ENCODE measurements at regions not wholly inside any gene's neighbourhood (a gene's known extent, or its start where the extent isn't known, plus 50 kb on each side); places are given as distances from the start of the nearest gene placed in this dataset.

DNA sequence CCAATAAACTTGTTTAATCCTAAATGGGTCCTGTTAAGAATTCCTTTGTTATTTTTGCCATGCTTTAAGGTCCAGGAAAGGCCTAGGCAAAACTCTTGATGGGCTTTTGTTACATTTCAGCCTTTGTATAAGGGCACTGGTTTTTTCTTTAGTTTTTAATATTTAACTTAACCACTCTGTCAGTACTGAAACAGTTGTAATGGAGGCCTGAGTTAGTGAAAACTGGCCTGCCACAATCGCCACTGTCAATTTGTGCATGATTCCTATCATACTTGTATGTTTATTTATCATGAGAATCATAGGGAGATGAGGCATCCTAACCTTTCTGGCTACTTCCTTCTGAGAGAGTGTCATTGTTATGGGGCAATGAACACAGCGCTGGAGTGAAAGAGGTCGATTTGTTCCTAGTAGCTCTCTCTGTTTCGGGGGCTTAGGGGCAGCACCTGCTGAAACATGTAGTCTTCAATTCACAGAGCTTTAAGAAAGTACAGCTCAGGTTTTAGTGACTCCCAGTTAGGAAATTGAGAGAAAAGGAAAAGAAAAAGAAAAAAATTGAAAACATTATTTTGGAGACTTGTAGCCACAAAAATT, 393.8 kb upstream of the FSTL5 start:
- TF ChIP-seq, protein P1, sequence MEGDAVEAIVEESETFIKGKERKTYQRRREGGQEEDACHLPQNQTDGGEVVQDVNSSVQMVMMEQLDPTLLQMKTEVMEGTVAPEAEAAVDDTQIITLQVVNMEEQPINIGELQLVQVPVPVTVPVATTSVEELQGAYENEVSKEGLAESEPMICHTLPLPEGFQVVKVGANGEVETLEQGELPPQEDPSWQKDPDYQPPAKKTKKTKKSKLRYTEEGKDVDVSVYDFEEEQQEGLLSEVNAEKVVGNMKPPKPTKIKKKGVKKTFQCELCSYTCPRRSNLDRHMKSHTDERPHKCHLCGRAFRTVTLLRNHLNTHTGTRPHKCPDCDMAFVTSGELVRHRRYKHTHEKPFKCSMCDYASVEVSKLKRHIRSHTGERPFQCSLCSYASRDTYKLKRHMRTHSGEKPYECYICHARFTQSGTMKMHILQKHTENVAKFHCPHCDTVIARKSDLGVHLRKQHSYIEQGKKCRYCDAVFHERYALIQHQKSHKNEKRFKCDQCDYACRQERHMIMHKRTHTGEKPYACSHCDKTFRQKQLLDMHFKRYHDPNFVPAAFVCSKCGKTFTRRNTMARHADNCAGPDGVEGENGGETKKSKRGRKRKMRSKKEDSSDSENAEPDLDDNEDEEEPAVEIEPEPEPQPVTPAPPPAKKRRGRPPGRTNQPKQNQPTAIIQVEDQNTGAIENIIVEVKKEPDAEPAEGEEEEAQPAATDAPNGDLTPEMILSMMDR (conservative IDR thresholded peaks at IDR 0.05 in 1 of 2, IDR thresholded peaks at IDR 0.05 in 1 of 2; ENCODE audit: low read depth in 1 of 2, low read length in 2 of 2), result no peak
- no peak for TF ChIP-seq EZH2 (IDR thresholded peaks at IDR 0.05; ENCODE audit: low read length, missing control alignments)
